ENCODE measurements at regions not wholly inside any gene's neighbourhood (a gene's known extent, or its start where the extent isn't known, plus 50 kb on each side); places are given as distances from the start of the nearest gene placed in this dataset.

DNA sequence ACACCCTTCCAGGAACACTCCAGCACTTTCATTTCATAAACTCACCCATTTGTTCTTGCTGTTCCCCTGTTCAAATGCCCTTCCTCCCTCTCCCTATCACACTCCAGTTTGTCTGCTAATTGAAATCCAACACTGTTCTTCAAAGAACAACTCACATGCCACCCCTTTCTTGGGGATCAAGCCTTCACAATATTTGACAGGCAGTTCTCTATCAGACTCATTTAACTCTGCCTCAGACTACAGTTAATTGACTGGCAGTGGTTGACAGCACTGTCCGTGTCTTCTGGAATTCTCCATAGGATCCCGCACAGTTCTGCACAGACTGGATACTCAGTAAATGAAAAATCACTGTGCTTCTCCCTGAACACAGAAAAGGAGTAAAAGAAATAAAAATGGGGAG lies 87.8 kb downstream of the PMP22 start:
- no peak overlapping the region for H2AFZ ChIP-seq (ENCODE audit: low read depth, low read length)
- no peak overlapping the region for H3K4me2 ChIP-seq (ENCODE audit: insufficient read depth, low read length)
- no peak overlapping the region for H3K4me3 ChIP-seq
- no peak for FAIRE-seq
- H3K9me3 ChIP-seq (replicated peaks; ENCODE audit: control insufficient read depth, insufficient read depth, low read depth, low read length), result no peaks in the 10 kb centered on the region
- no peak for ATAC-seq
- no peaks in the 10 kb centered on the region for H4K20me1 ChIP-seq (replicated peaks; ENCODE audit: control insufficient read depth, insufficient read depth, low read length)
- peaks cover 0 to 7% of the 10 kb centered on the region in 2 experiments; a peak in 3 of 5 replicates for H3K4me1 ChIP-seq (replicated peaks in 1 of 2; ENCODE audit: control insufficient read depth in 2 of 2, insufficient read depth in 2 of 2, low read length in 2 of 2)
- ChIA-PET CTCF (ENCODE audit: low intra/inter-chr PET ratio) (no interaction called here), POLR2A (no interaction called here)
- no peak overlapping the region for H3K9ac ChIP-seq (ENCODE audit: insufficient read depth in 1 of 2, low read depth in 2 of 2, low read length in 2 of 2)
- BruUV-seq (replicated peaks), result no TSS peak
- in situ Hi-C loops (cut with MboI), result no loop called here
- WGBS (ENCODE audit: insufficient coverage, low coverage, missing lambda C conversion rate), result no CpG with 5 or more reads among the region's 2 CpGs
- no peaks in the 10 kb centered on the region for H3K79me2 ChIP-seq (ENCODE audit: control insufficient read depth, insufficient read depth, low read length)
- DNase-seq (ENCODE audit: extremely low read depth in 1 of 4, low spot score in 3 of 4), result no peak
- H3K27me3 ChIP-seq (ENCODE audit: control insufficient read depth in 2 of 2, insufficient read depth in 2 of 2, low read length in 2 of 2), result no peaks in the 10 kb centered on the region; a peak in 1 of 5 replicates
- intact Hi-C loops (cut with micrococcal nuclease), result no loop called here
- TF ChIP-seq TRIM24 (IDR thresholded peaks at IDR 0.05) (no peak), CAMTA2 (CRISPR knock-in tag; conservative IDR thresholded peaks at IDR 0.05) (no peak), NCOA6 (IDR thresholded peaks at IDR 0.05) (no peak), PRPF4 (IDR thresholded peaks at IDR 0.05; ENCODE audit: insufficient read depth, low read depth, low read length, poor library complexity, severe bottlenecking) (no peak), ZNF79 (CRISPR knock-in tag; IDR thresholded peaks at IDR 0.05; ENCODE audit: low read depth) (no peak), ZNF3 (CRISPR knock-in tag; IDR thresholded peaks at IDR 0.05) (no peak), GABPB1 (CRISPR knock-in tag; IDR thresholded peaks at IDR 0.05) (no peak), SREBF2 (CRISPR knock-in tag; IDR thresholded peaks at IDR 0.05) (no peak), RUNX1 (IDR thresholded peaks at IDR 0.05; ENCODE audit: low read depth) (no peak), ZNF23 (CRISPR knock-in tag; IDR thresholded peaks at IDR 0.05) (no peak), BMI1 (IDR thresholded peaks at IDR 0.05; ENCODE audit: low read length) (no peak), ZNF253 (CRISPR knock-in tag; conservative IDR thresholded peaks at IDR 0.05) (no peak)
- TF ChIP-seq, protein P1, sequence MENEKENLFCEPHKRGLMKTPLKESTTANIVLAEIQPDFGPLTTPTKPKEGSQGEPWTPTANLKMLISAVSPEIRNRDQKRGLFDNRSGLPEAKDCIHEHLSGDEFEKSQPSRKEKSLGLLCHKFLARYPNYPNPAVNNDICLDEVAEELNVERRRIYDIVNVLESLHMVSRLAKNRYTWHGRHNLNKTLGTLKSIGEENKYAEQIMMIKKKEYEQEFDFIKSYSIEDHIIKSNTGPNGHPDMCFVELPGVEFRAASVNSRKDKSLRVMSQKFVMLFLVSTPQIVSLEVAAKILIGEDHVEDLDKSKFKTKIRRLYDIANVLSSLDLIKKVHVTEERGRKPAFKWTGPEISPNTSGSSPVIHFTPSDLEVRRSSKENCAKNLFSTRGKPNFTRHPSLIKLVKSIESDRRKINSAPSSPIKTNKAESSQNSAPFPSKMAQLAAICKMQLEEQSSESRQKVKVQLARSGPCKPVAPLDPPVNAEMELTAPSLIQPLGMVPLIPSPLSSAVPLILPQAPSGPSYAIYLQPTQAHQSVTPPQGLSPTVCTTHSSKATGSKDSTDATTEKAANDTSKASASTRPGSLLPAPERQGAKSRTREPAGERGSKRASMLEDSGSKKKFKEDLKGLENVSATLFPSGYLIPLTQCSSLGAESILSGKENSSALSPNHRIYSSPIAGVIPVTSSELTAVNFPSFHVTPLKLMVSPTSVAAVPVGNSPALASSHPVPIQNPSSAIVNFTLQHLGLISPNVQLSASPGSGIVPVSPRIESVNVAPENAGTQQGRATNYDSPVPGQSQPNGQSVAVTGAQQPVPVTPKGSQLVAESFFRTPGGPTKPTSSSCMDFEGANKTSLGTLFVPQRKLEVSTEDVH (IDR thresholded peaks at IDR 0.05; ENCODE audit: low read depth, partially characterized antibody), result no peak
- TF ChIP-seq, protein P2, sequence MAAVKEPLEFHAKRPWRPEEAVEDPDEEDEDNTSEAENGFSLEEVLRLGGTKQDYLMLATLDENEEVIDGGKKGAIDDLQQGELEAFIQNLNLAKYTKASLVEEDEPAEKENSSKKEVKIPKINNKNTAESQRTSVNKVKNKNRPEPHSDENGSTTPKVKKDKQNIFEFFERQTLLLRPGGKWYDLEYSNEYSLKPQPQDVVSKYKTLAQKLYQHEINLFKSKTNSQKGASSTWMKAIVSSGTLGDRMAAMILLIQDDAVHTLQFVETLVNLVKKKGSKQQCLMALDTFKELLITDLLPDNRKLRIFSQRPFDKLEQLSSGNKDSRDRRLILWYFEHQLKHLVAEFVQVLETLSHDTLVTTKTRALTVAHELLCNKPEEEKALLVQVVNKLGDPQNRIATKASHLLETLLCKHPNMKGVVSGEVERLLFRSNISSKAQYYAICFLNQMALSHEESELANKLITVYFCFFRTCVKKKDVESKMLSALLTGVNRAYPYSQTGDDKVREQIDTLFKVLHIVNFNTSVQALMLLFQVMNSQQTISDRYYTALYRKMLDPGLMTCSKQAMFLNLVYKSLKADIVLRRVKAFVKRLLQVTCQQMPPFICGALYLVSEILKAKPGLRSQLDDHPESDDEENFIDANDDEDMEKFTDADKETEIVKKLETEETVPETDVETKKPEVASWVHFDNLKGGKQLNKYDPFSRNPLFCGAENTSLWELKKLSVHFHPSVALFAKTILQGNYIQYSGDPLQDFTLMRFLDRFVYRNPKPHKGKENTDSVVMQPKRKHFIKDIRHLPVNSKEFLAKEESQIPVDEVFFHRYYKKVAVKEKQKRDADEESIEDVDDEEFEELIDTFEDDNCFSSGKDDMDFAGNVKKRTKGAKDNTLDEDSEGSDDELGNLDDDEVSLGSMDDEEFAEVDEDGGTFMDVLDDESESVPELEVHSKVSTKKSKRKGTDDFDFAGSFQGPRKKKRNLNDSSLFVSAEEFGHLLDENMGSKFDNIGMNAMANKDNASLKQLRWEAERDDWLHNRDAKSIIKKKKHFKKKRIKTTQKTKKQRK (IDR thresholded peaks at IDR 0.05; ENCODE audit: borderline replicate concordance, low read depth, low read length), result no peak
- TF ChIP-seq, protein P3, sequence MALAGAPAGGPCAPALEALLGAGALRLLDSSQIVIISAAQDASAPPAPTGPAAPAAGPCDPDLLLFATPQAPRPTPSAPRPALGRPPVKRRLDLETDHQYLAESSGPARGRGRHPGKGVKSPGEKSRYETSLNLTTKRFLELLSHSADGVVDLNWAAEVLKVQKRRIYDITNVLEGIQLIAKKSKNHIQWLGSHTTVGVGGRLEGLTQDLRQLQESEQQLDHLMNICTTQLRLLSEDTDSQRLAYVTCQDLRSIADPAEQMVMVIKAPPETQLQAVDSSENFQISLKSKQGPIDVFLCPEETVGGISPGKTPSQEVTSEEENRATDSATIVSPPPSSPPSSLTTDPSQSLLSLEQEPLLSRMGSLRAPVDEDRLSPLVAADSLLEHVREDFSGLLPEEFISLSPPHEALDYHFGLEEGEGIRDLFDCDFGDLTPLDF (CRISPR knock-in tag; IDR thresholded peaks at IDR 0.05), result no peak
- TF ChIP-seq, protein P4, sequence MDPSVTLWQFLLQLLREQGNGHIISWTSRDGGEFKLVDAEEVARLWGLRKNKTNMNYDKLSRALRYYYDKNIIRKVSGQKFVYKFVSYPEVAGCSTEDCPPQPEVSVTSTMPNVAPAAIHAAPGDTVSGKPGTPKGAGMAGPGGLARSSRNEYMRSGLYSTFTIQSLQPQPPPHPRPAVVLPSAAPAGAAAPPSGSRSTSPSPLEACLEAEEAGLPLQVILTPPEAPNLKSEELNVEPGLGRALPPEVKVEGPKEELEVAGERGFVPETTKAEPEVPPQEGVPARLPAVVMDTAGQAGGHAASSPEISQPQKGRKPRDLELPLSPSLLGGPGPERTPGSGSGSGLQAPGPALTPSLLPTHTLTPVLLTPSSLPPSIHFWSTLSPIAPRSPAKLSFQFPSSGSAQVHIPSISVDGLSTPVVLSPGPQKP (CRISPR knock-in tag; IDR thresholded peaks at IDR 0.05), result no peak
- H3K27ac ChIP-seq (ENCODE audit: extremely low read depth, low read depth, low read length), result no peak overlapping the region
- no peaks in the 10 kb centered on the region for H3K36me3 ChIP-seq (ENCODE audit: control insufficient read depth, insufficient read depth, low read length)
- H3K9me1 ChIP-seq (ENCODE audit: control insufficient read depth, insufficient read depth, low read length), result no peaks in the 10 kb centered on the region
